ENCODE measurements at regions not wholly inside any gene's neighbourhood (a gene's known extent, or its start where the extent isn't known, plus 50 kb on each side); places are given as distances from the start of the nearest gene placed in this dataset.

- Histone ChIP-seq H3K36me3 (ENCODE audit: control insufficient read depth, insufficient read depth, low read length) (no peaks in the 10 kb centered on the region), H3K9me3 (ENCODE audit: control insufficient read depth, insufficient read depth, low read depth, low read length) (no peaks in the 10 kb centered on the region), H3K27me3 (ENCODE audit: control insufficient read depth, insufficient read depth, low read length) (peaks cover 24% of the 10 kb centered on the region), H3K4me1 (ENCODE audit: control insufficient read depth, insufficient read depth, low read length) (no peaks in the 10 kb centered on the region), H3K27ac (ENCODE audit: low read length) (no peak overlapping the region), H3K4me3 (ENCODE audit: low read depth in 2 of 2, low read length in 2 of 2) (no peak overlapping the region)
- no peak for ATAC-seq
- in situ Hi-C loops (cut with HindIII; ENCODE audit: low pct_unique_long_range_greater_than_20kb, low sequenced_read_pairs) (no loop called here), intact Hi-C loops (cut with micrococcal nuclease; ENCODE audit: unreplicated experiment) (no loop called here)
- DNase-seq (ENCODE audit: low read depth, low spot score) = no peak
- no TSS peak for BruUV-seq (replicated peaks)
- TF ChIP-seq POLR2AphosphoS5 (IDR thresholded peaks at IDR 0.05; ENCODE audit: low read depth, low read length) (no peak), SIN3A (IDR thresholded peaks at IDR 0.05; ENCODE audit: borderline replicate concordance, insufficient read depth, low read depth, low read length) (no peak), REST (IDR thresholded peaks at IDR 0.05; ENCODE audit: insufficient read depth in 1 of 2, low read depth in 2 of 2, low read length in 1 of 2) (no peak), TCF7L2 (IDR thresholded peaks at IDR 0.05; ENCODE audit: low read depth, low read length) (no peak), CTCF (IDR thresholded peaks at IDR 0.05) (no peak)
- POLR2A ChIA-PET = no interaction called here
- CTCF ChIA-PET = no interaction called here
Measured at GRCh38 chr1:214192825-214193643, 87.9 kb upstream of the SMYD2 start.

GRCh38 chr1:214193691-214194090 is 87.3 kb upstream of the SMYD2 start:
- Histone ChIP-seq H3K36me3 (ENCODE audit: control insufficient read depth, insufficient read depth, low read length) (no peaks in the 10 kb centered on the region), H3K4me3 (ENCODE audit: low read depth in 2 of 2, low read length in 2 of 2) (no peak overlapping the region), H3K9me3 (ENCODE audit: control insufficient read depth, insufficient read depth, low read depth, low read length) (no peaks in the 10 kb centered on the region), H3K4me1 (ENCODE audit: control insufficient read depth, insufficient read depth, low read length) (no peaks in the 10 kb centered on the region), H3K27ac (ENCODE audit: low read length) (no peak overlapping the region), H3K27me3 (ENCODE audit: control insufficient read depth, insufficient read depth, low read length) (peaks cover 19% of the 10 kb centered on the region)
- TF ChIP-seq TCF7L2 (IDR thresholded peaks at IDR 0.05; ENCODE audit: low read depth, low read length) = no peak
- no peak for TF ChIP-seq REST (IDR thresholded peaks at IDR 0.05; ENCODE audit: insufficient read depth in 1 of 2, low read depth in 2 of 2, low read length in 1 of 2)
- TF ChIP-seq CTCF (IDR thresholded peaks at IDR 0.05) = no peak
- TF ChIP-seq POLR2AphosphoS5 (IDR thresholded peaks at IDR 0.05; ENCODE audit: low read depth, low read length) = no peak
- no peak for TF ChIP-seq SIN3A (IDR thresholded peaks at IDR 0.05; ENCODE audit: borderline replicate concordance, insufficient read depth, low read depth, low read length)
- CTCF ChIA-PET = no interaction called here
- BruUV-seq (replicated peaks) = no TSS peak
- intact Hi-C loops (cut with micrococcal nuclease; ENCODE audit: unreplicated experiment) (no loop called here), in situ Hi-C loops (cut with HindIII; ENCODE audit: low pct_unique_long_range_greater_than_20kb, low sequenced_read_pairs) (no loop called here)
- DNase-seq (ENCODE audit: low read depth, low spot score) (no peak), ATAC-seq (no peak)
- POLR2A ChIA-PET = no interaction called here
